SK-N-SH treated with all-trans-retinoic acid at 6 μM for 48 hours (cell line): ENCODE measurements at regions not wholly inside any gene's neighbourhood (a gene's known extent, or its start where the extent isn't known, plus 50 kb on each side); places are given as distances from the start of the nearest gene placed in this dataset.
"Not testable (repeated sequence)": the region's sequence is repeated elsewhere in the genome, so short reads cannot be mapped to it uniquely, and the experiment has no call there.

Experiments used
- ZC3H10 ChIP-seq: fragments of 250-450 bp; sonication (Bioruptor Pico); IDR thresholded peaks from 2 replicates; pipeline ENCODE4 v1.5.1; 2021; ENCODE audit warnings: mild to moderate bottlenecking, moderate library complexity
- ZFP3 ChIP-seq: fragments of 250-450 bp; sonication (Bioruptor Pico); IDR thresholded peaks from 2 replicates; pipeline ENCODE4 v1.5.0; 2020; ENCODE audit warnings: mild to moderate bottlenecking, moderate library complexity
- ZNF70 ChIP-seq: fragments of 450-650 bp; formaldehyde crosslinking; IDR thresholded peaks from 2 replicates; pipeline ENCODE4 v1.5.0; 2020; ENCODE audit warnings: mild to moderate bottlenecking, moderate library complexity
- TF ChIP-seq, protein P1 (sequence below): fragments of 250-450 bp; sonication (Bioruptor Pico); IDR thresholded peaks from 2 replicates; pipeline ENCODE4 v1.5.0; 2020; ENCODE audit warnings: mild to moderate bottlenecking, moderate library complexity
- TF ChIP-seq, protein P2 (sequence below): fragments of 250-450 bp; sonication (Bioruptor Pico); IDR thresholded peaks from 2 replicates; pipeline ENCODE4 v1.5.1; 2021; ENCODE audit warnings: mild to moderate bottlenecking, moderate library complexity

DNA sequence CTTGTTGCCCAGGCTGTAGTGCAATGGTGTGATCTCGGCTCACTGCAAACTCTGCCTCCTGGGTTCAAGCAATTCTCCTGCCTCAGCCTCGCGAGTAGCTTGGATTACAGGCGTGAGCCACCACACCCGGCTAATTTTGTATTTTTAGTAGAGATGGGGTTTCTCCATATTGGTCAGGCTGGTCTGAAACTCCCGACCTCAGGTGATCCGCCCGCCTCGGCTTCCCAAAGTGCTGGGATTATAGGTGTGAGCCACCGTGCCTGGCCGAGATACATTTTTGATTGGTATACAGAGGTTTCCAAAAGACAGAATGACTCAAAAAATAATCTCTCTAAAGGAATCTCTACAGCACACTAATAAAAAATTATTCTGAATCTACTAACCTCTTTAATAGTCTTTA is 187.0 kb upstream of the RTL1 start:
- not testable (repeated sequence) for TF ChIP-seq ZFP3, ZNF70, ZC3H10 (CRISPR knock-in tag)
- TF ChIP-seq, protein P1, sequence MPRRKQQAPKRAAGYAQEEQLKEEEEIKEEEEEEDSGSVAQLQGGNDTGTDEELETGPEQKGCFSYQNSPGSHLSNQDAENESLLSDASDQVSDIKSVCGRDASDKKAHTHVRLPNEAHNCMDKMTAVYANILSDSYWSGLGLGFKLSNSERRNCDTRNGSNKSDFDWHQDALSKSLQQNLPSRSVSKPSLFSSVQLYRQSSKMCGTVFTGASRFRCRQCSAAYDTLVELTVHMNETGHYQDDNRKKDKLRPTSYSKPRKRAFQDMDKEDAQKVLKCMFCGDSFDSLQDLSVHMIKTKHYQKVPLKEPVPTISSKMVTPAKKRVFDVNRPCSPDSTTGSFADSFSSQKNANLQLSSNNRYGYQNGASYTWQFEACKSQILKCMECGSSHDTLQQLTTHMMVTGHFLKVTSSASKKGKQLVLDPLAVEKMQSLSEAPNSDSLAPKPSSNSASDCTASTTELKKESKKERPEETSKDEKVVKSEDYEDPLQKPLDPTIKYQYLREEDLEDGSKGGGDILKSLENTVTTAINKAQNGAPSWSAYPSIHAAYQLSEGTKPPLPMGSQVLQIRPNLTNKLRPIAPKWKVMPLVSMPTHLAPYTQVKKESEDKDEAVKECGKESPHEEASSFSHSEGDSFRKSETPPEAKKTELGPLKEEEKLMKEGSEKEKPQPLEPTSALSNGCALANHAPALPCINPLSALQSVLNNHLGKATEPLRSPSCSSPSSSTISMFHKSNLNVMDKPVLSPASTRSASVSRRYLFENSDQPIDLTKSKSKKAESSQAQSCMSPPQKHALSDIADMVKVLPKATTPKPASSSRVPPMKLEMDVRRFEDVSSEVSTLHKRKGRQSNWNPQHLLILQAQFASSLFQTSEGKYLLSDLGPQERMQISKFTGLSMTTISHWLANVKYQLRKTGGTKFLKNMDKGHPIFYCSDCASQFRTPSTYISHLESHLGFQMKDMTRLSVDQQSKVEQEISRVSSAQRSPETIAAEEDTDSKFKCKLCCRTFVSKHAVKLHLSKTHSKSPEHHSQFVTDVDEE (CRISPR knock-in tag), result not testable (repeated sequence)
- TF ChIP-seq, protein P2, sequence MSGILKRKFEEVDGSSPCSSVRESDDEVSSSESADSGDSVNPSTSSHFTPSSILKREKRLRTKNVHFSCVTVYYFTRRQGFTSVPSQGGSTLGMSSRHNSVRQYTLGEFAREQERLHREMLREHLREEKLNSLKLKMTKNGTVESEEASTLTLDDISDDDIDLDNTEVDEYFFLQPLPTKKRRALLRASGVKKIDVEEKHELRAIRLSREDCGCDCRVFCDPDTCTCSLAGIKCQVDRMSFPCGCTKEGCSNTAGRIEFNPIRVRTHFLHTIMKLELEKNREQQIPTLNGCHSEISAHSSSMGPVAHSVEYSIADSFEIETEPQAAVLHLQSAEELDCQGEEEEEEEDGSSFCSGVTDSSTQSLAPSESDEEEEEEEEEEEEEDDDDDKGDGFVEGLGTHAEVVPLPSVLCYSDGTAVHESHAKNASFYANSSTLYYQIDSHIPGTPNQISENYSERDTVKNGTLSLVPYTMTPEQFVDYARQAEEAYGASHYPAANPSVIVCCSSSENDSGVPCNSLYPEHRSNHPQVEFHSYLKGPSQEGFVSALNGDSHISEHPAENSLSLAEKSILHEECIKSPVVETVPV (CRISPR knock-in tag), result not testable (repeated sequence)
